ENCODE measurements at regions not wholly inside any gene's neighbourhood (a gene's known extent, or its start where the extent isn't known, plus 50 kb on each side); places are given as distances from the start of the nearest gene placed in this dataset.
"Not testable (repeated sequence)": the region's sequence is repeated elsewhere in the genome, so short reads cannot be mapped to it uniquely, and the experiment has no call there.

GRCh38 chr5:60447488-60447920 lies 252.5 kb downstream of the DEPDC1B start:
- peaks cover 3% of the 10 kb centered on the region for H3K27me3 Mint-ChIP-seq (ENCODE audit: low read depth)
- ATAC-seq (no peak), DNase-seq (no peak)
- ChIA-PET CTCF (no interaction called here), POLR2A (no interaction called here)
- H3K9me3 Mint-ChIP-seq (ENCODE audit: insufficient read depth), result no peaks in the 10 kb centered on the region
- no peak overlapping the region for H3K4me3 Mint-ChIP-seq
- no peaks in the 10 kb centered on the region for H3K36me3 Mint-ChIP-seq (ENCODE audit: low read depth)
- H3K27ac Mint-ChIP-seq, result no peak overlapping the region
- no peaks in the 10 kb centered on the region for H3K4me1 Mint-ChIP-seq (ENCODE audit: low read depth)

GRCh38 chr5:60446917-60447316 lies 253.0 kb downstream of the DEPDC1B start:
- Mint-ChIP-seq H3K27ac (no peak overlapping the region), H3K4me3 (no peak overlapping the region), H3K27me3 (ENCODE audit: low read depth) (peaks cover 3% of the 10 kb centered on the region), H3K36me3 (ENCODE audit: low read depth) (no peaks in the 10 kb centered on the region), H3K4me1 (ENCODE audit: low read depth) (no peaks in the 10 kb centered on the region), H3K9me3 (ENCODE audit: insufficient read depth) (no peaks in the 10 kb centered on the region)
- no peak for ATAC-seq
- ChIA-PET CTCF (no interaction called here), POLR2A (no interaction called here)
- no peak for DNase-seq

- POLR2A ChIA-PET, result no interaction called here
- no peak for DNase-seq
- no peak for ATAC-seq
- no peak overlapping the region for H3K4me3 Mint-ChIP-seq
- no peaks in the 10 kb centered on the region for H3K9me3 Mint-ChIP-seq (ENCODE audit: insufficient read depth)
- no peaks in the 10 kb centered on the region for H3K36me3 Mint-ChIP-seq (ENCODE audit: low read depth)
- H3K27me3 Mint-ChIP-seq (ENCODE audit: low read depth), result peaks cover 3% of the 10 kb centered on the region
- H3K27ac Mint-ChIP-seq, result no peak overlapping the region
- CTCF ChIA-PET, result no interaction called here
- no peaks in the 10 kb centered on the region for H3K4me1 Mint-ChIP-seq (ENCODE audit: low read depth)
These were observed 254.0 kb downstream of the DEPDC1B start for GRCh38 chr5:60445921-60446320.

GRCh38 chr5:60445427-60445826 lies 254.5 kb downstream of the DEPDC1B start:
- ATAC-seq, result no peak
- Mint-ChIP-seq H3K27ac (no peak overlapping the region), H3K4me3 (no peak overlapping the region), H3K36me3 (ENCODE audit: low read depth) (no peaks in the 10 kb centered on the region), H3K27me3 (ENCODE audit: low read depth) (peaks cover 3% of the 10 kb centered on the region), H3K4me1 (ENCODE audit: low read depth) (no peaks in the 10 kb centered on the region), H3K9me3 (ENCODE audit: insufficient read depth) (no peaks in the 10 kb centered on the region)
- ChIA-PET CTCF (no interaction called here), POLR2A (no interaction called here)
- no peak for DNase-seq

GRCh38 chr5:60444661-60445360 lies 255.2 kb downstream of the DEPDC1B start:
- POLR2A ChIA-PET, result no interaction called here
- CTCF ChIA-PET, result no interaction called here
- DNase-seq, result no peak
- no peaks in the 10 kb centered on the region for H3K36me3 Mint-ChIP-seq (ENCODE audit: low read depth)
- H3K27ac Mint-ChIP-seq, result no peak overlapping the region
- H3K4me1 Mint-ChIP-seq (ENCODE audit: low read depth), result no peaks in the 10 kb centered on the region
- H3K4me3 Mint-ChIP-seq, result no peak overlapping the region
- H3K9me3 Mint-ChIP-seq (ENCODE audit: insufficient read depth), result no peaks in the 10 kb centered on the region
- ATAC-seq, result no peak
- peaks cover 3% of the 10 kb centered on the region for H3K27me3 Mint-ChIP-seq (ENCODE audit: low read depth)

- H3K36me3 Mint-ChIP-seq (ENCODE audit: low read depth), result no peaks in the 10 kb centered on the region
- ATAC-seq (no peak), DNase-seq (no peak)
- CTCF ChIA-PET, result no interaction called here
- H3K4me3 Mint-ChIP-seq, result no peak overlapping the region
- no peaks in the 10 kb centered on the region for H3K27me3 Mint-ChIP-seq (ENCODE audit: low read depth)
- H3K27ac Mint-ChIP-seq, result no peak overlapping the region
- no peaks in the 10 kb centered on the region for H3K4me1 Mint-ChIP-seq (ENCODE audit: low read depth)
- POLR2A ChIA-PET, result no interaction called here
- H3K9me3 Mint-ChIP-seq (ENCODE audit: insufficient read depth), result no peaks in the 10 kb centered on the region
These were observed 260.4 kb downstream of the DEPDC1B start for GRCh38 chr5:60439552-60439951.

- DNase-seq (no peak), ATAC-seq (no peak)
- ChIA-PET POLR2A (no interaction called here), CTCF (no interaction called here)
- H3K27ac Mint-ChIP-seq, result no peak overlapping the region
- H3K4me1 Mint-ChIP-seq (ENCODE audit: low read depth), result no peaks in the 10 kb centered on the region
- H3K4me3 Mint-ChIP-seq, result no peak overlapping the region
- no peaks in the 10 kb centered on the region for H3K36me3 Mint-ChIP-seq (ENCODE audit: low read depth)
- H3K27me3 Mint-ChIP-seq (ENCODE audit: low read depth), result no peaks in the 10 kb centered on the region
- no peaks in the 10 kb centered on the region for H3K9me3 Mint-ChIP-seq (ENCODE audit: insufficient read depth)
These were observed 262.7 kb downstream of the DEPDC1B start for GRCh38 chr5:60437308-60437707.

GRCh38 chr5:60436518-60436917 lies 263.4 kb downstream of the DEPDC1B start:
- H3K36me3 Mint-ChIP-seq (ENCODE audit: low read depth), result no peaks in the 10 kb centered on the region
- no peaks in the 10 kb centered on the region for H3K27me3 Mint-ChIP-seq (ENCODE audit: low read depth)
- DNase-seq, result no peak
- no peak overlapping the region for H3K4me3 Mint-ChIP-seq
- H3K9me3 Mint-ChIP-seq (ENCODE audit: insufficient read depth), result no peaks in the 10 kb centered on the region
- ChIA-PET CTCF (no interaction called here), POLR2A (no interaction called here)
- no peak for ATAC-seq
- no peaks in the 10 kb centered on the region for H3K4me1 Mint-ChIP-seq (ENCODE audit: low read depth)
- H3K27ac Mint-ChIP-seq, result no peak overlapping the region

- Mint-ChIP-seq H3K27ac (no peak overlapping the region), H3K36me3 (ENCODE audit: low read depth) (no peaks in the 10 kb centered on the region), H3K9me3 (ENCODE audit: insufficient read depth) (no peaks in the 10 kb centered on the region), H3K27me3 (ENCODE audit: low read depth) (no peaks in the 10 kb centered on the region), H3K4me1 (ENCODE audit: low read depth) (no peaks in the 10 kb centered on the region), H3K4me3 (no peak overlapping the region)
- no peak for ATAC-seq
- no peak for DNase-seq
- ChIA-PET CTCF (no interaction called here), POLR2A (no interaction called here)
These were observed 264.2 kb downstream of the DEPDC1B start for GRCh38 chr5:60435808-60436207.

- H3K36me3 Mint-ChIP-seq (ENCODE audit: low read depth); DNase-seq; POLR2A ChIA-PET; H3K27me3 Mint-ChIP-seq (ENCODE audit: low read depth); H3K4me1 Mint-ChIP-seq (ENCODE audit: low read depth); H3K27ac Mint-ChIP-seq; H3K4me3 Mint-ChIP-seq; H3K9me3 Mint-ChIP-seq (ENCODE audit: insufficient read depth); ATAC-seq; CTCF ChIA-PET: not testable (repeated sequence)
These were observed 273.8 kb downstream of the DEPDC1B start for GRCh38 chr5:60426189-60426588.

- H3K4me1 Mint-ChIP-seq (ENCODE audit: low read depth); H3K9me3 Mint-ChIP-seq (ENCODE audit: insufficient read depth); DNase-seq; CTCF ChIA-PET; H3K27me3 Mint-ChIP-seq (ENCODE audit: low read depth); H3K36me3 Mint-ChIP-seq (ENCODE audit: low read depth); POLR2A ChIA-PET; H3K27ac Mint-ChIP-seq; H3K4me3 Mint-ChIP-seq; ATAC-seq: not testable (repeated sequence)
These were observed 279.2 kb downstream of the DEPDC1B start for GRCh38 chr5:60420773-60421172.

GRCh38 chr5:60417500-60418181 lies 282.3 kb downstream of the DEPDC1B start:
- Mint-ChIP-seq H3K36me3 (ENCODE audit: low read depth) (no peaks in the 10 kb centered on the region), H3K4me1 (ENCODE audit: low read depth) (peaks cover 7% of the 10 kb centered on the region), H3K27ac (no peak overlapping the region), H3K4me3 (no peak overlapping the region), H3K27me3 (ENCODE audit: low read depth) (no peaks in the 10 kb centered on the region), H3K9me3 (ENCODE audit: insufficient read depth) (no peaks in the 10 kb centered on the region)
- ATAC-seq (no peak), DNase-seq (no peak)
- CTCF ChIA-PET, result no interaction called here
- POLR2A ChIA-PET, result no interaction called here

GRCh38 chr5:60415443-60415842 lies 284.5 kb downstream of the DEPDC1B start:
- POLR2A ChIA-PET, result no interaction called here
- H3K4me1 Mint-ChIP-seq (ENCODE audit: low read depth), result peaks cover 7% of the 10 kb centered on the region
- DNase-seq (no peak), ATAC-seq (no peak)
- H3K4me3 Mint-ChIP-seq, result no peak overlapping the region
- H3K27me3 Mint-ChIP-seq (ENCODE audit: low read depth), result no peaks in the 10 kb centered on the region
- CTCF ChIA-PET, result no interaction called here
- H3K27ac Mint-ChIP-seq, result no peak overlapping the region
- no peaks in the 10 kb centered on the region for H3K36me3 Mint-ChIP-seq (ENCODE audit: low read depth)
- no peaks in the 10 kb centered on the region for H3K9me3 Mint-ChIP-seq (ENCODE audit: insufficient read depth)
